Body of pancreas (tissue), 4 donors: ENCODE measurements at regions not wholly inside any gene's neighbourhood (a gene's known extent, or its start where the extent isn't known, plus 50 kb on each side); places are given as distances from the start of the nearest gene placed in this dataset.

Experiments
- POLR2A ChIP-seq, 3 donors: fragments of 450-650 bp; IDR thresholded peaks; one replicate each; pipeline ENCODE4 v1.6.1; 2016; ENCODE audit warnings: antibody characterized with exemption in 3 of 3, mild to moderate bottlenecking in 2 of 3
- TF ChIP-seq, protein P1 (sequence below), 7 experiments: fragments of 450-650 bp in 4 of 7; fragments of 200-600 bp in 3 of 7; sonication (generic) in 3 of 7; IDR thresholded peaks; one replicate each; pipeline ENCODE4 v1.5.1; 2016 to 2019; ENCODE audit warnings: antibody characterized with exemption in 7 of 7

DNA sequence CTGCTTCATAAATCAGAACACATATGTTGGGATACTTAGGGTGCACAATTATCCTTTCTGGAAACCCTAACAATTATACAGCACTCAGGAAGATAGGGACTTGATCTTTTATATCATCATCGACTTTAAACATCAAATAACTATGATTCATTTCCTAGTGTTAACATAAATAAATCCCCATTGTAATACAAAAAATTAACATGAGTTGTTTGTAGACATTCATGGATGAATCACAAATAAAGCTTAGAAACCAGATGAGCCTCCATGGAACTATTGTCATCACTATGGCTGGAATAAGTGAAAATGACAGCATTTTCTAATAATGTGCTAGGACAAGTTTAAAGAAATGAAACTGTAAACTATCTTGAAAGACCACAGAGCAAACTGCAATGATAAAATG lies 821.7 kb downstream of the GATA3 start:
- TF ChIP-seq POLR2A (IDR thresholded peaks at IDR 0.05): no peak
- TF ChIP-seq, protein P1, sequence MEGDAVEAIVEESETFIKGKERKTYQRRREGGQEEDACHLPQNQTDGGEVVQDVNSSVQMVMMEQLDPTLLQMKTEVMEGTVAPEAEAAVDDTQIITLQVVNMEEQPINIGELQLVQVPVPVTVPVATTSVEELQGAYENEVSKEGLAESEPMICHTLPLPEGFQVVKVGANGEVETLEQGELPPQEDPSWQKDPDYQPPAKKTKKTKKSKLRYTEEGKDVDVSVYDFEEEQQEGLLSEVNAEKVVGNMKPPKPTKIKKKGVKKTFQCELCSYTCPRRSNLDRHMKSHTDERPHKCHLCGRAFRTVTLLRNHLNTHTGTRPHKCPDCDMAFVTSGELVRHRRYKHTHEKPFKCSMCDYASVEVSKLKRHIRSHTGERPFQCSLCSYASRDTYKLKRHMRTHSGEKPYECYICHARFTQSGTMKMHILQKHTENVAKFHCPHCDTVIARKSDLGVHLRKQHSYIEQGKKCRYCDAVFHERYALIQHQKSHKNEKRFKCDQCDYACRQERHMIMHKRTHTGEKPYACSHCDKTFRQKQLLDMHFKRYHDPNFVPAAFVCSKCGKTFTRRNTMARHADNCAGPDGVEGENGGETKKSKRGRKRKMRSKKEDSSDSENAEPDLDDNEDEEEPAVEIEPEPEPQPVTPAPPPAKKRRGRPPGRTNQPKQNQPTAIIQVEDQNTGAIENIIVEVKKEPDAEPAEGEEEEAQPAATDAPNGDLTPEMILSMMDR (IDR thresholded peaks at IDR 0.05): no peak
